Esophagus muscularis mucosa (tissue), 4 donors: ENCODE measurements at regions not wholly inside any gene's neighbourhood (a gene's known extent, or its start where the extent isn't known, plus 50 kb on each side); places are given as distances from the start of the nearest gene placed in this dataset.

Source experiments
- EP300 ChIP-seq: sonication (generic); formaldehyde crosslinking; IDR thresholded peaks from one replicate; pipeline ENCODE4 v1.6.1; 2017; ENCODE audit warnings: antibody characterized with exemption
- POLR2A ChIP-seq: fragments of 450-650 bp; IDR thresholded peaks from one replicate; pipeline ENCODE4 v1.6.1; 2017; ENCODE audit warnings: antibody characterized with exemption, moderate library complexity, mild to moderate bottlenecking, low read depth
- POLR2AphosphoS5 ChIP-seq, 2 donors: sonication (generic); formaldehyde crosslinking; IDR thresholded peaks; one replicate each; pipeline ENCODE4 v1.6.1; 2017; ENCODE audit warnings: antibody characterized with exemption in 2 of 2
- TF ChIP-seq, protein P1 (sequence below), 3 experiments: fragments of 200-600 bp in 2 of 3; fragments of 450-650 bp in 1 of 3; sonication (generic) in 2 of 3; IDR thresholded peaks; one replicate each; pipeline ENCODE4 v1.5.1; 2017 to 2019; ENCODE audit warnings: antibody characterized with exemption in 3 of 3, mild to moderate bottlenecking in 2 of 3, moderate library complexity in 1 of 3

GRCh38 chr6:43989581-43990146, 137.6 kb downstream of the MRPL14 start:
- TF ChIP-seq, protein P1, sequence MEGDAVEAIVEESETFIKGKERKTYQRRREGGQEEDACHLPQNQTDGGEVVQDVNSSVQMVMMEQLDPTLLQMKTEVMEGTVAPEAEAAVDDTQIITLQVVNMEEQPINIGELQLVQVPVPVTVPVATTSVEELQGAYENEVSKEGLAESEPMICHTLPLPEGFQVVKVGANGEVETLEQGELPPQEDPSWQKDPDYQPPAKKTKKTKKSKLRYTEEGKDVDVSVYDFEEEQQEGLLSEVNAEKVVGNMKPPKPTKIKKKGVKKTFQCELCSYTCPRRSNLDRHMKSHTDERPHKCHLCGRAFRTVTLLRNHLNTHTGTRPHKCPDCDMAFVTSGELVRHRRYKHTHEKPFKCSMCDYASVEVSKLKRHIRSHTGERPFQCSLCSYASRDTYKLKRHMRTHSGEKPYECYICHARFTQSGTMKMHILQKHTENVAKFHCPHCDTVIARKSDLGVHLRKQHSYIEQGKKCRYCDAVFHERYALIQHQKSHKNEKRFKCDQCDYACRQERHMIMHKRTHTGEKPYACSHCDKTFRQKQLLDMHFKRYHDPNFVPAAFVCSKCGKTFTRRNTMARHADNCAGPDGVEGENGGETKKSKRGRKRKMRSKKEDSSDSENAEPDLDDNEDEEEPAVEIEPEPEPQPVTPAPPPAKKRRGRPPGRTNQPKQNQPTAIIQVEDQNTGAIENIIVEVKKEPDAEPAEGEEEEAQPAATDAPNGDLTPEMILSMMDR (IDR thresholded peaks at IDR 0.05): no peak
- TF ChIP-seq POLR2AphosphoS5 (IDR thresholded peaks at IDR 0.05): no peak
- TF ChIP-seq POLR2A: no peak
- TF ChIP-seq EP300: no peak
